HG03095 (cell line): ENCODE measurements at regions not wholly inside any gene's neighbourhood (a gene's known extent, or its start where the extent isn't known, plus 50 kb on each side); places are given as distances from the start of the nearest gene placed in this dataset.
A peak's percentile ranks its signal among the peaks of the same experiment; 100 is the strongest.

Experiments used
- ATAC-seq: cut with Tn5 transposase; IDR thresholded peaks from one replicate; pipeline ENCODE4 v1.9.1; 2021; ENCODE audit warnings: moderate library complexity; ENCODE audit not compliant: unreplicated experiment

DNA sequence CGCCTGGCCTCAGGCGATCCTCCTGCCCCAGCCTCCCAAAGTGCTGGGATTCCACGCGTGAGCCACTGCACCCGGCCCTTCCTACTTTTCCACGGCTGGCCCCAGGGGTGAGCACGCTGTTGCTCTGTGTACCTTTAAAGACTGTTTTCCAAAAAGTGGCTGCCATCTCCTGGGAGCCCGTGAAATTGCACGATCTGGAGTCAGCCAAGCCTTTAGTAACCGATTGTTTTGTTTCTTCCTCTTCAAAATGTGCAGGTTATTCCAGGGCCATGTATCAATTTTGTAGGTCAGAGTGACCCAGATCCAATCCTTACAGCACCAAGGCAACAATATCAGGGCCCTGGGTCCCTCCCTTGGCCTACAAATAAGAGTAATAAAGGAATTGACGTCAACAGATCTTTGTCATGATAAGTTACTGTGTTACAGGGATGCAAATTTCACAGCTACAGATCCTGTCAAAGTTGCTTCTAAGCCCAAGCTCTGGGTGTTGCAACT is 135.6 kb upstream of the ZNF236 start:
- ATAC-seq: peak; percentile 50

DNA sequence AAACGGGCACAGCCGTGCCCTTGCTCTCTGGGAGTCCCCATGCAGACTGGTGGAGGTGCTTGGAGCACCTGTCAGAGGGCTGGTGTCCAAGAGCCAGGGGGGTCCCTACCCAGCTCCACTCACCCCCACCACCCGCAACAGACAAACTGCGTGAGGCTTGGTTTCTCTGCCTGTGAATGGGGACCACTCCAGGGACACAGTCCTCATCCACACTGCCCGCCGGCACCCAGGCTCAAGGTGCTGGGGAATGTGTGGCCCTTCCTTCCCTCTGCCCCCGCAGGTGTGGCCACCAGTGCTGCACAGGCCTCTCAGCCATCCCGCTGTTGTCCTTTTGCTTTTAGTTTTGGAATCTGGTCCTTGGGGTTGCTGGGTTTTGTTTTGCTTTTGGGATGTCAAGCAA is 136.5 kb upstream of the ZNF236 start:
- no peak for ATAC-seq

DNA sequence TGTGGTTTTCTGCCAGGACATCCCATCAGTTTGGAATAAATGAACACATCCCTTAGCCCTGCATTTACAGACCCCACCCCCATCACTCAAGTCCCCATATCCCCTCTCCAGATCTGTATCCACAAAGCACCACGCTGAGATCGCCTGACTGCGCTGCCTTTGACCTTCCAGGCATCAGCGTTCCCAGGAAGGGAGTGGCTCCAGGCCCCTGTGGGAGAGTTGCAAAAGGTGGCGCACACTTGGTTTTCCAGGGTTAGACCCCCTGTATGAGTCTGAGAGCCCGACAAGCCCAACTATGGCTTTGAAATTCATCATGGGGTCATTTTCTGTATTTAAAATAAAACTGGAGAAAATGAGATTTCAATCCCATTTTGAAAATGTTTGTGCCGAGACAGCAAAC is 137.0 kb upstream of the ZNF236 start:
- ATAC-seq: no peak

DNA sequence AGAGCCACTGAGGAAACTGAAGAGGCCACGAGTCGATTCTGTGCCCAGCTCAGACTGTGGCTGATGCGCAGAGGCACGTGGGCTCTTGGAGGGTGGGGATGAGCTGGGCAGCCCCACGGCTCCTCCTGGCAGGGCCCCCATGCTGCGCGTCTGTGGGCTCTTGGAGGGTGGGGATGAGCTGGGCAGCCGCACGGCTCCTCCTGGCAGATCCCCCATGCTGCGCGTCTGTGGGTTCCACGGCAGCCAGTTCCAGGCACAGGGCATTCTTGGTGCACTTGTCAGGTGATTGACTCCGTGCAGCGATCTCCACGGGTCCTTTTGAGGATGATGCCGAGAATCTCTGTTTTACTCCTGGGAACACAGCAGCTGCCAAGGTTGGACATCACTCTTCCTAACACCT is 138.1 kb upstream of the ZNF236 start:
- ATAC-seq: no peak

DNA sequence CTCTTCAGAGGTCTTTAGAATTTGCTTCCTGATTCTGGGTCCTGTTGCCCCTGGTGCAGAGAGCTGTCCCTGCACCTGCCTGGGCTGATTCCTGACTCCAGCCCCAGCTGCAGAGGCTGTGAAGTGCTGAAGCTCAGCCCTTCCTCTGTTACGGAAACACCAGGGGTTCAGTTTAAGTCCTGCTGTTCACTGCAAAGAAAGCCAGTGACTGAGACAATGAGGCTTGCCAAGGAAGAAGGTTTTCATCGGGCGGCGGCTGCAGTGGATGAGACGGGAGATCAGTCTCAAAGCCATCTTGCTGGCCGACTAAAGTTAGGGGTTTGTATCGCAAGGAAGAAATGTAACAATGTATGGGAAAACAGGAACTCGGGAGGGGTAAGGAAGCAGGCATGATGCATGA is 142.4 kb upstream of the ZNF236 start:
- ATAC-seq: no peak

DNA sequence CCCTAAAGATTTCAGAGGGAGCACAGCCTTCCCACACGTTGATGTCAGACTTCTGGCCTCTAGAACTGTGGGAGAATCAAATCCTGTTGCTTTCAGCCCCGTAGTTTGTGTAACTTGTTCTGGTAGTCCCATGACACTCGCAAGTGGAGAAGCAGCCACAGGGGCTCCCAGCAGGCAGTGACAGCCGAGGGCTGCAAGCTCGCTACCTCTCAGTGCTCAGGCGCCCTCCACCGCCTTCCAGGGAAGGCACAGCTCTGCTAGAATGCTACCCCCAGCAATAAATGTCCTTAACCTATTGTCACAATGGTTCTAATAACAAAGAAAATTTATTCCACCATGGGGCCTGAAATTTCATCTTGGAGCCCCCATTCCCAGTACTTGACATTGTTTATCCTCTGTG is 143.1 kb upstream of the ZNF236 start:
- ATAC-seq: no peak

DNA sequence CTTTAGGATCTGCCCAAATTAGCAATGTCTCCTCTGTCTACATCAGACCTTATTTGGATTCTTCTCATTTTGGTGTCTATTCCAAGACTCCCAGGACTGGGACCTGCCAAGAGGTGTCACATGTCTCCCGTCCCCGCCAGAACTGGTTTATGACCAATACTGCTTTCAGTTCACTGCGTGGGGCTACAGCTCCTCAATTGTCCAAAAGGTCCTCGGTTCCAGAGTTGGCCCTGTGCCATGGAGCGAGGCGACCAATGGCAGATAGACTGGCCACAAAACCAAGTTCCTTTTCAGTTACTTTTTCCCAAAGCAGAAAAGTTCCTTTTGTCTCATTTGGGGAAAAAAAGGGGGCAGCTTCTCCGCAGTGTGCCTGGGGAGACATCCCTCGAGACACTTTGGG is 144.1 kb upstream of the ZNF236 start:
- ATAC-seq: no peak

DNA sequence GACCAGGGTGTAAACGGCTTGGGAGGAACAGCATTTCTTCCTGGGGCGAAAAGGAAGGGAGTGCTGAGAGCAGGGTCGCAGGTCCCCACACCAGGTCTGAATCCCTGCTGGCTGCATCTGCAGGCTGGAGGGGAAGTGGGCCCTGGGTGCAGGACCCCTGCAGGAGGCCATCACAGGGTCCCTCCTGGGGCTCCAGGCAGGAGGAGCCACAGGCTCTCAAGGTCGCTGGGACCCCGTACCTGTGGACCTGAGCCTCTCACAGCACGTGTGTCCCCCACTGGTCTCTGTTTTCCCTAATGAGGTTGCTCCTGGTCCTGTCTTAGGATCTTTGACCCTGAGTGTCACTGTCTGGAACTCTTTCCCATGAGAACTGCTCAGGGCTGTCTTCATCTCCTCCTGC is 147.8 kb upstream of the ZNF236 start:
- ATAC-seq: no peak

DNA sequence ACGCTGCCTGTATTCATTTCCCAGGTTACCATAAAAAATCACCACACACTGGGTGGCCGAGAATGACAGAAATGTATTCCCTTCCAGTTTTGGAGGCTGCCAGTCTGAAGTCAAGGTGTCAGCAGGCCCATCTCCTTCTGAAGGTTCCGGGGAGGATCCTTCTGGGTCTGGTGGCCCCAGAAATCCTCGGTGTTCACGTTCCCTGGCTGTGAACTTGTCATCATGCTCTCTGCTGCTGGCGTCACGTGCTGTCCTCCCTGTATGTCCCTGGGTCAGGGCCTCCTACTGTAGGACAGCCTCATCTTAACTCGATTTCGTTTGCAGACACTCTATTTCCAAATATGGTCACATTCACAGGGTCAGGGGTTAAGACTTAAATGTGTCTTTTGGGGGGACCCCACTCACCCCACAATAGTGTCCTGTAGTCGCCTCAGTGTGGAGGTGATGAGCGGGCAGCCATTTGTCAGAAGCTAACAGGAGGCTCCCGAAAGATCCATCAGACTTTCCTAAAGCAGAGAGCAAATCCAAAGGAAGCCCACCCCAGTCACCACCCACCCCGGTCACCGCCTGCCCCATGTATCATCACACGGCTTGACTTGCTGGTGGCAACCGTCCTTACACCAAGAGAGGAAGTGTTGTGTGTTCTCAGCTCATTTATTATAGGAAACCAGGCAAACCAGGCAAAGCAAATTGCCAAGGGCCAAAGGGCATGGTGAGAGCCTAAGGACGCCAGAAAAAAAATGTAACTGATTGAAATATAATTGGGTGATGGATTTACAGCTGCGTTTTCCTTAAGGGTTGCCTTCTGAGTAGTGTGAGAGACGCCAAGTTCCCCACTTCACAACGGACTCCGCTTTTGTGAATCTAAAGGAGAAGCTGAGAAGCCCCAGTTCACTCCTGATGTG is 148.8 kb upstream of the ZNF236 start:
- ATAC-seq: no peak

DNA sequence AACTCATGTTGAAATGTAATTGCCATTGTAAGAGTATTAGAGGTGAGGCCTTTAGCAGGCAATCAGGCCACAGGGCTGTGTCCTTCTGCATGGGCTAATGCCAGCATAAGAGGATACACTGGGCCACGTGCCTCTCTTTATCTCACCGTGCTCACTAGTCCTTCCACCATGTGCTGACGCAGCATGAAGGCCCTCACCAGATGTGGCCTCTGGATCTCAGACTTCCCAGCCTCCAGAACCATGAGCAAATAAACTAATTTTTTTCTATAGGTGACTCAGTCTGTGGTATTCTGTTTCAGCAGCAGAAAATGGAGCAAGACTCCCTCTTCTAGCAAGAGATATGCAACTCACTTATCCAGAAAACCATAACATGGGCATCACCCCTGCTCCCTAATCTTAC is 149.7 kb upstream of the ZNF236 start:
- no peak for ATAC-seq

DNA sequence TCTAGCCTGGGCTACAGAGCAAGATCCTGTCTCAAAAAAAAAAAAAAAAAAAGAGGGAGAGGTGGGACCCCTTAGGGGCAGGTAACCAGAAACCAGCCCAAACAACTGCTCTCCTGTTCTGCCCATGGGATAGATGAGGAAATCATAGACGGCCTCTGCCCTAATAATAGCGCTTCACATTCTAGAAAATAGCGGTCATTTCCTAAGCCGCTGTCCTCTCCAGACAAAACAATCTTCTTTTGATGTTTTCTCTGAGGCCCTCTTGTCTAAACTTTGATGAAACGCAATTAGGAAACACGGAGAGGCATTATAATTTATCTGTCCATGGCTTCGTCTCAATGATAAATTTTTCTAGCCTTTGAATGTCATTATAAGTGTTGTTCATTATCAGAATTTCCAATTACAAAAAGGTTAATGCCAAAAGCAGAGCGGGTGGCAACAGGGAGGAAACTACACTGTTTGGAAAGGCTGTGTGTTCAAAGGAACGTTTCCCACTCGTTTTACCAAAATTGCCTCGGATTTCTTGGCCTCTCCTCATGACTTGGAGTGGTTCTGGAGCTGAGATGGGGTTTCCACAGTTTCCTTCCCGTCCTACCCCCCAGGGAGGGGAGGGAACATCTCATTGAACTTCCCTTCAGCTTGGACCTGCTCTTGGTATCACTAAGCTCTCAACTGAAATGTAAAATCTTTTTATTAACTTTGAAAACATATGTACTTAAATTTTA is 151.6 kb upstream of the ZNF236 start:
- no peak for ATAC-seq

DNA sequence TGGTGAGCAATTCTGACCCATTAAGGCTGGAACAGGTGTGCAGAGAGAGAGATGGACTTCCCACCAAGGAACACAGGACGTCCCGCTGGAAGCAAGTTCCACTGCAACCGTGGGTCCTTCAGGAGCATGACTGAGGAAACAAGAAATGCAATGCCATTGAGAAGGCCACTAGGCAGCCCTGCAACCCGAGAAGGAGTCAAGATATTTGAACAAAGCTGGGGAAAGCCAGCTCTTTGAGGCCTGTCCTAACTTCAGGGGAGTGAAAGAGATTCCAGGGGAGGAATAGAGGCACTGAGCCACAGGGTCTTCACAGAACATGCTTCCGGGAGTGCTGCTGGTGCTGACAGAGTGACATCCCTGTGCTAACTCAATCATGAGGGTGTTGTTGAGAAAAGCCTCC is 153.8 kb upstream of the ZNF236 start:
- no peak for ATAC-seq

DNA sequence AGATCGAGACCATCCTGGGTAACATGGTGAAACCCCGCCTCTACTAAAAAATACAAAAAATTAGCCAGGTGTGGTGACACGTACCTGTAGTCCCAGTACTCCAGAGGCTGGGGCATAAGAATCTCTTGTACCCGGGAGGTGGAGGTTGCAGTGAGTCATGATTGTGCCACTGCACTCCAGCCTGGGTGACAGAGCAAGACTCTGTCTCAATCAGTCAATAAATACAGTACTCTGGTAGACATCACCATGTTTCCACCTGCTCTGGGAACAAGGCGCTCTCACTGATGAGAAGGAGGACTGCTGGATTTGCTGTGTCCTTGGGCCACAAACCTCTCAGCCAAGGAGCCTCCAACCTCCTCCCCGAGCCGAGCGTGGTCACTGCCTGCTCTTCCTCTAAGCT is 154.2 kb upstream of the ZNF236 start:
- ATAC-seq: no peak

DNA sequence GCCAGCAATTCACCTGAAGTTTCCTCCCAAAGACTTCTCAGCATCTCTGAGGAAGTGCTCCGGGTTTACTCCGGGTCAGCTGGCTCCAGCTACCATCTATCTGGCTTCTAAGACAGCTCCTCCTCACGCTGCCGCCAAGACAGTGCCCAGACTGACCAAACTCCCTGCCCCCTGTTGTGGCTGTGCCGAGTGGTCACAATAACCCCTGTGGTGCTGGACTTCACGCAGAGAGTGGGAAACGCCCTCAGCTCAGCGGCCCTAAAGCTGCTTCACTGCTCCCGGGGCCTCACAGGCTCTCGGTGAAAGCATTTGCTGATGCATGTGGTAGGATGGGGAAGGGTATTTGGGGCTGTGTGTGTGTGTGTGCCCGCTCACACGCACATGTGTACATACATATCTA is 154.8 kb upstream of the ZNF236 start:
- ATAC-seq: no peak

DNA sequence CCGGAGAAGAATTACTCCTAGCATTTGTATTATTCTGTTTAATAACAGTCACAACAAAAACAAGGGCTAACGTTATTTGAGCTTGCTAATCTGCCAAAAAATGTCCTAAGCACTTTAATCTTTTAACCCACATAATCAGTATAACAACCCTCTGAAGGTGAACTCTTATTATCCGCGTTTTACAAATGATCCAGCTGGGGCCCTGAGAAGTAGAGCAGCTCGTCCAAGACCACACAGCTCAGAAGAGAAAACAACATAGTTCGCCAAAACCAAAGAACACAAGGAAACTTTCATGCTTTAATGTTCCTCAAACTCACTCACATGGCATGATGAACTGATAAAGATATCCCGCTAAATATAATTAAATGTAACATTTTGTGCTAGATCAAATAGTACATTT is 159.7 kb upstream of the ZNF236 start:
- ATAC-seq: no peak

DNA sequence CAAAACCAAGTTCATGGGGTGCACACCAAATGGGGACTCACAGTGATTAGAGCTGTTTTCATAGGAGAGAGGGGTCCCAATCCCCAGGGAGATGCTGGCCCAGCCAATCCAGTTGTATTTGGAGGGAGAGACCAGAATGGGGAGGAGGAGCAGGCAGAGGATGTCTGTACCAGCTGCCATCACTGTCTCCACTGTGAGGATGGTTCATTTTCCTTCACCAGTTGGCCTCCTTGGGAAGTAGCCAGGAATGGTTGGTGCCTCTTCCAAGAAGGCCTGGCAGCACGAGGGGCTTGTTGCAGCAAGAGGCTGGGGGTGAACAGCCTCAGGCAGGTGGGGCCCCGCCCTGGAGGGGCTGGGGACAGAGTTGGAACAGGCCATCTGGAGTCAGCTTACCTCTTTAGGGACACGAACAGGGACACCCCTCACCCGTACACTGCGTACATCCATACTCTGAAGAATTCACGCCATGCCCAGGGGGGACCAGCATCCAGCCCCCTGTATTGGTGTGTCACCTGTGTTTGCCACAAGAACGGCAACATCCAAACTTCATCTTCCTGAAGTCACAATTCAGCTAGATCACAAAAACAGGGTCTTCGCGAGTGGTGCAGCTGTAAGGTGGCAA is 161.7 kb upstream of the ZNF236 start:
- no peak for ATAC-seq

DNA sequence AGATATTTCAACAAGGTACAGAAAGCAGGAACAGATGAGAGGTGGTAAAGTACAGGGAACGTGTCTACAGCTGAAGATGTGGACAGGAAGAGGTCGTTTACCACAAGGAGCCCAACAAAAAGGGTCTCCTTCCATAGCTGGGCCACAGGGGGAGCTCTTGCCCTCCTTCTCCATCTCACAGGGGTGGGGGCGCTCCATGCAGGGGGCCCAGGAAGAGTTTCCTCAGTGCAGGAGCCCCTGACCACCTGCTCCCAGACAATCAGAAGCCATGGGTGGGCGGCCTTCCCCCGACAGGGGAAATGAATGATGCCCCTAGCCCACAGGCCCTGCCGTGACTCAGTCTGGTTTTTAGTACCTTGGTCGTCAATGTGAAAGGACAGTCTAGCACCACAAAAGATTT is 163.6 kb upstream of the ZNF516 start:
- ATAC-seq: peak; percentile 62

DNA sequence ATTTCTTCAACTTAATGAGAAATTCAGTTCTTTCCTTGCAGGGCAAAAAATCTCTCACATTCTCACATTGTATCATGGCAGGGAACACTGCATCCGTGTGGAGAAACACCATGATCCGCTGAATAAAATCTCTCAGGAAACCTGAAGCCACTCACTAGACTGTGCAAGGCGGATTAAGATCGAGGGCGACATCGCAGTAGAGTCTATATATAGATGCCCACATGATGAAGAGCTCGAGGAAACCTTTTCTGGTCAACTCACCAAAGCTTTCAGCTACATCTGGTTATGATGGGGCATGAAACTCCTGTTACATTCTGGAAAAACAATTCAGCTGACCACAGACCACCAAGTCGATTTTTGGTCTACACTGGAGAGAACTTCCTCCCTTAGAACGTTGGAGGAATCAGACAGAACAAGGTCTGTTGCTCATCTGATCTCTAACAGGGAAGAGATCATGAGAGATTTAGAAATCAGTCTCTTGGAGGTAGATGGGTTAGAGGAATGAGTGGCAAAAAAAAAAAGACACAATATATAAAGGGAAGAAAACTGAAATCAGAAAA is 162.9 kb upstream of the ZNF516 start:
- no peak for ATAC-seq

DNA sequence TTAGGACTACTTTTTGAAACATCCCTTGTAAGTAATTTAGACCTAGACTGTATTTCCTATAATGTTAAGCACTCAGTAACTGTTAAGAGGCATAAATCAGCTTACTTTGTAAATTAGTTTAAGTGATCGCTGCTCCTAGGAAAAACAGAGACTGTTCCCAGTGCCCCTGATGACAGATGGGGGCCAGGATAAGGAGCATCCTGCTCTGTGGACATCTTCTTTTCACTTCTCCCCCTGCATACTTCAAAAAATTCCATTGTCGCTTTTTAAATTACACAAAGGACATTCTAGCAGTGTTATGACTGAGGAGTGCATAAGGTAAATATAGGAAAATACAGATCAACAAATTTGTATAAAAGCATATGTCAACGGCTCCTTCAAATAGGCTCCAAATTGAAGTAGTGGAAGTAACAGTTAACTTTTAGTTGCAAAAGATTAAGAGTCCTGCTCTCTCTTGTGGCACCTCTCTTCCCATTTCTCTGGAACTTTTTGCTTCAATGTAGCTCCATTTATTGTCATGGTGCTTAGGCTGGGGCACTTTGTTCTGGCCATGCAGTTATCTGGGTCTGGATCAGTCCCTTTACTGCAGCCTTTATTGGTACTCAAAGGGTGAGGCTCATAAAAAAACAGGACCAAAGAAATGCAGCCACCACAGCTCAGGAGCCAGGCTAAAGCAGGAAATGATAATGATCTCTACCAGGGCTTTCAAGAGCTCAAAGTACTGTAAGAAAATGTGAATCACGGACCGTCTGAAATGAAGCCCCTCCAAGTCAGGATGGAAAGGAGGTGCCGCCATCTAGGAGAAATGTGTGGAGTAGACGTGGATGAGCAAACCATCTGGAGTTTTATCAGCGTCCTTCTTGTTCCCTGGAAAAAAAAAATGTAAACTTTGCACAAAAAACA is 162.1 kb upstream of the ZNF516 start:
- no peak for ATAC-seq

DNA sequence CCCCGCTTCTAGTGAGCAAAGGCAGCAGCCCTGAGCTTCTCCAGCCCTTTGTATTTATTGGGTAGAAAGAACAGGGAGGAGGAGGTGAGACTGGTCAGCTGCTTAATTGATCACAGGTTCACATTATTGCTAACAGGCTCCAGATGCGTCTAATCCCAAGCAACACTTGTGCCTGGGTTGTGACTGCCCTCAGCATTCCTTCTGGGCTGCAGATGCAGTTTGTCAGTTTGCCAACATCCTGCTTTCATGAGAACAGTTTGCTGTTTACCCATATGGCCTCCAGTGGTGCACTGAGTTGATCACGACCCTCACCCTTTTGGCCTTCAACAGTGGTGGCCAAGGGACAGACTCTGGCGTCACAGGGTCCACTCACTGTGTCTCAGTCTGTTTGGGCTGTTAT is 159.5 kb upstream of the ZNF516 start:
- no peak for ATAC-seq
